K562 (cell line): ENCODE measurements at regions not wholly inside any gene's neighbourhood (a gene's known extent, or its start where the extent isn't known, plus 50 kb on each side); places are given as distances from the start of the nearest gene placed in this dataset.

Experiments used
- ATAC-seq: fragments of 200-7000 bp; cut with Tn5 transposase; 3 replicates; pipeline ENCODE4 v1.9.1; 2020; ENCODE audit warnings: moderate library complexity
- BruUV-seq: library from RNA; stranded (reverse); fragments of 400-500 nt; replicated peaks from 2 replicates; lab custom pipeline; 2021; lab: Mats Ljungman, UMichigan
- CTCF ChIA-PET: fragments of 300-600 bp; formaldehyde crosslinking; extraction: SDS; loops from one replicate; lab custom pipeline; 2021; ENCODE audit warnings: low intra/inter-chr PET ratio; lab: Yijun Ruan, JAX
- POLR2A ChIA-PET: fragments of 300-600, 350-650 bp; sonication (Branson Sonifier 250); formaldehyde crosslinking; extraction: SDS; loops from one replicate; lab custom pipeline; 2021; ENCODE audit warnings: antibody characterized with exemption, inconsistent platforms; lab: Yijun Ruan, JAX
- DNase-seq, 4 experiments: peaks; one replicate each; pipeline versions ENCODE4 v3.0.0 to v3.0.0-alpha.2; 2011 to 2018; ENCODE audit warnings: low spot score in 3 of 4, mixed read lengths in 3 of 4; ENCODE audit errors: extremely low read depth in 1 of 4
- FAIRE-seq: peaks from 2 replicates; lab custom pipeline; 2011; peaks lifted over from hg19 to GRCh38; lab: Jason Lieb, UNC
- H2AFZ ChIP-seq: 2 replicates; pipeline ENCODE4 v1.6.0; 2011; ENCODE audit warnings: low read depth, low read length, control low read depth, inconsistent platforms
- H3K27ac ChIP-seq: fragments of 200-600 bp; 3 replicates; pipeline ENCODE4 v1.8.0; 2011; ENCODE audit warnings: low read depth, mild to moderate bottlenecking, control low read depth, inconsistent platforms, low read length, moderate library complexity, mixed read lengths; ENCODE audit errors: extremely low read depth
- H3K27me3 ChIP-seq, 2 experiments: fragments of 300-600 bp in 1 of 2; 2 replicates in 1 of 2; 3 replicates in 1 of 2; pipeline versions ENCODE4 v1.6.0 to v1.8.0; 2011; ENCODE audit warnings: inconsistent platforms in 2 of 2, low read length in 2 of 2, mild to moderate bottlenecking in 1 of 2, mixed read lengths in 1 of 2, moderate library complexity in 1 of 2; ENCODE audit not compliant: control insufficient read depth in 2 of 2, insufficient read depth in 2 of 2
- H3K36me3 ChIP-seq: fragments of 300-600 bp; 3 replicates; pipeline ENCODE4 v1.8.0; 2011; ENCODE audit warnings: mild to moderate bottlenecking, low read length, inconsistent platforms; ENCODE audit not compliant: control insufficient read depth, insufficient read depth
- H3K4me1 ChIP-seq, 2 experiments: fragments of 200-600 bp in 1 of 2; replicated peaks in 1 of 2; 2 replicates in 1 of 2; 3 replicates in 1 of 2; pipeline versions ENCODE4 v1.5.1 to v1.8.0; 2011; ENCODE audit warnings: inconsistent platforms in 2 of 2, low read length in 2 of 2, mild to moderate bottlenecking in 1 of 2, mixed read lengths in 1 of 2, moderate library complexity in 1 of 2; ENCODE audit not compliant: control insufficient read depth in 2 of 2, insufficient read depth in 2 of 2
- H3K4me2 ChIP-seq: 2 replicates; pipeline ENCODE4 v1.6.1; 2011; ENCODE audit warnings: low read length, control low read depth, inconsistent platforms, mixed read lengths; ENCODE audit not compliant: insufficient read depth
- H3K4me3 ChIP-seq: fragments of 200-600 bp; sonication (generic), shearing (Covaris generic); 2 replicates; pipeline ENCODE4 v1.5.1; 2016; ENCODE audit warnings: control low read depth, inconsistent platforms
- H3K79me2 ChIP-seq: fragments of 200-600 bp; 3 replicates; pipeline ENCODE4 v1.8.0; 2011; ENCODE audit warnings: low read length, inconsistent platforms; ENCODE audit not compliant: control insufficient read depth, insufficient read depth
- H3K9ac ChIP-seq, 2 experiments: 2 replicates each; pipeline versions ENCODE4 v1.6.0 to v1.6.1; 2011; ENCODE audit warnings: low read depth in 2 of 2, low read length in 2 of 2, control low read depth in 1 of 2, inconsistent platforms in 1 of 2, mild to moderate bottlenecking in 1 of 2, mixed read lengths in 1 of 2; ENCODE audit not compliant: insufficient read depth in 1 of 2
- H3K9me1 ChIP-seq: one replicate; pipeline ENCODE4 v1.6.0; 2011; ENCODE audit warnings: inconsistent platforms, mild to moderate bottlenecking, low read length, moderate library complexity; ENCODE audit not compliant: control insufficient read depth, insufficient read depth
- H3K9me3 ChIP-seq: replicated peaks from 2 replicates; pipeline ENCODE4 v1.5.1; 2011; ENCODE audit warnings: low read depth, low read length, inconsistent platforms; ENCODE audit not compliant: control insufficient read depth, insufficient read depth
- H4K20me1 ChIP-seq: replicated peaks from 2 replicates; pipeline ENCODE4 v1.6.1; 2011; ENCODE audit warnings: low read length, inconsistent platforms, mixed read lengths; ENCODE audit not compliant: control insufficient read depth, insufficient read depth
- HDGF ChIP-seq: fragments of 450-650 bp; IDR thresholded peaks from 2 replicates; pipeline ENCODE4 v1.6.1; 2016
- NEUROD1 ChIP-seq: fragments of 150-350 bp; IDR thresholded peaks from 2 replicates; pipeline ENCODE4 v1.6.1; 2014; ENCODE audit warnings: borderline replicate concordance, low read length, low read depth; ENCODE audit not compliant: partially characterized antibody
- POLR3A ChIP-seq: IDR thresholded peaks from 2 replicates; pipeline ENCODE4 v1.6.1; 2011; ENCODE audit warnings: borderline replicate concordance, mild to moderate bottlenecking, moderate library complexity; ENCODE audit not compliant: insufficient read length, insufficient read depth; ENCODE audit errors: extremely low read depth
- PTRF ChIP-seq: fragments of 450-650 bp; IDR thresholded peaks from 2 replicates; pipeline ENCODE4 v1.6.1; 2016; ENCODE audit warnings: mild to moderate bottlenecking, missing genetic modification characterization, missing compliant biosample characterization
- RFX1 ChIP-seq: fragments of 450-650 bp; IDR thresholded peaks from 2 replicates; pipeline ENCODE4 v1.6.1; 2016; ENCODE audit warnings: mild to moderate bottlenecking, moderate library complexity
- SAP30 ChIP-seq: fragments of 200-600 bp; sonication (generic); IDR thresholded peaks from 2 replicates; pipeline ENCODE4 v1.6.1; 2012; ENCODE audit warnings: borderline replicate concordance, low read depth, mild to moderate bottlenecking, moderate library complexity, low read length, control low read depth, inconsistent platforms; ENCODE audit not compliant: insufficient read depth, poor library complexity, severe bottlenecking
- SMAD2 ChIP-seq: fragments of 150-350 bp; IDR thresholded peaks from 2 replicates; pipeline ENCODE4 v1.6.1; 2014; ENCODE audit warnings: low read depth, mild to moderate bottlenecking, low read length
- USF2 ChIP-seq: sonication (generic); formaldehyde crosslinking; IDR thresholded peaks from 2 replicates; pipeline ENCODE4 v1.5.0; 2020; ENCODE audit warnings: missing genetic modification reagents
- ZNF408 ChIP-seq: fragments of 250-450 bp; sonication (Bioruptor Pico); IDR thresholded peaks from 2 replicates; pipeline ENCODE4 v1.4.0; 2020; ENCODE audit warnings: low read depth, mild to moderate bottlenecking, moderate library complexity
- ZNF507 ChIP-seq: conservative IDR thresholded peaks from 2 replicates; pipeline ENCODE4 v1.6.1; 2017; ENCODE audit warnings: missing genetic modification characterization, missing compliant biosample characterization
- WGBS: fragments of 100-300 bp; shearing (Covaris generic); methylation state at CpG from one replicate; pipeline ENCODE4 v1.1.6; 2016; ENCODE audit warnings: low coverage, mixed read lengths; ENCODE audit not compliant: insufficient coverage; ENCODE audit errors: missing lambda C conversion rate; 5-methylcytosine and 5-hydroxymethylcytosine counted together
- in situ Hi-C: fragments of 300-500 bp; cut with MboI; formaldehyde crosslinking; loops from 4 replicates; pipeline ENCODE4 v1.15.0; 2018; ENCODE audit warnings: inconsistent platforms, mixed read lengths
- intact Hi-C: fragments of 100-400 bp; cut with micrococcal nuclease; formaldehyde crosslinking; loops from 2 replicates; pipeline ENCODE4 v1.14.2; 2022
- TF ChIP-seq, protein P1 (sequence below): fragments of 450-650 bp; formaldehyde crosslinking; IDR thresholded peaks from 2 replicates; pipeline ENCODE4 v1.4.0; 2020; ENCODE audit warnings: mild to moderate bottlenecking, mixed read lengths
- TF ChIP-seq, protein P2 (sequence below): fragments of 450-650 bp; IDR thresholded peaks from 2 replicates; pipeline ENCODE4 v1.6.1; 2014; ENCODE audit warnings: low read depth, mild to moderate bottlenecking, moderate library complexity, borderline replicate concordance

GRCh38 chr1:221175249-221175648 is 296.0 kb downstream of the HLX start:
- H4K20me1 ChIP-seq = no peaks in the 10 kb centered on the region
- H2AFZ ChIP-seq = no peak overlapping the region
- no peak for DNase-seq
- no peaks in the 10 kb centered on the region; the same call in 1 of the 2 replicates for H3K9me3 ChIP-seq
- POLR2A ChIA-PET = no interaction called here
- no peak overlapping the region for H3K27ac ChIP-seq
- no peaks in the 10 kb centered on the region for H3K4me1 ChIP-seq
- H3K79me2 ChIP-seq = no peaks in the 10 kb centered on the region
- no peaks in the 10 kb centered on the region for H3K9me1 ChIP-seq
- no peak overlapping the region for H3K4me2 ChIP-seq
- intact Hi-C loops (no loop called here), in situ Hi-C loops (no loop called here)
- H3K36me3 ChIP-seq = no peaks in the 10 kb centered on the region
- no TSS peak for BruUV-seq
- CTCF ChIA-PET = no interaction called here
- no peaks in the 10 kb centered on the region for H3K27me3 ChIP-seq
- no peak for FAIRE-seq
- no peak for ATAC-seq
- no peak overlapping the region for H3K4me3 ChIP-seq
- TF ChIP-seq USF2 (CRISPR knock-in tag) = peak; percentile 44
- no peak for TF ChIP-seq SAP30
- TF ChIP-seq, all 486 proteins: peak for 1
- 5% methylated on average over 2 of the region's 2 CpGs for WGBS
- no peak overlapping the region for H3K9ac ChIP-seq

DNA sequence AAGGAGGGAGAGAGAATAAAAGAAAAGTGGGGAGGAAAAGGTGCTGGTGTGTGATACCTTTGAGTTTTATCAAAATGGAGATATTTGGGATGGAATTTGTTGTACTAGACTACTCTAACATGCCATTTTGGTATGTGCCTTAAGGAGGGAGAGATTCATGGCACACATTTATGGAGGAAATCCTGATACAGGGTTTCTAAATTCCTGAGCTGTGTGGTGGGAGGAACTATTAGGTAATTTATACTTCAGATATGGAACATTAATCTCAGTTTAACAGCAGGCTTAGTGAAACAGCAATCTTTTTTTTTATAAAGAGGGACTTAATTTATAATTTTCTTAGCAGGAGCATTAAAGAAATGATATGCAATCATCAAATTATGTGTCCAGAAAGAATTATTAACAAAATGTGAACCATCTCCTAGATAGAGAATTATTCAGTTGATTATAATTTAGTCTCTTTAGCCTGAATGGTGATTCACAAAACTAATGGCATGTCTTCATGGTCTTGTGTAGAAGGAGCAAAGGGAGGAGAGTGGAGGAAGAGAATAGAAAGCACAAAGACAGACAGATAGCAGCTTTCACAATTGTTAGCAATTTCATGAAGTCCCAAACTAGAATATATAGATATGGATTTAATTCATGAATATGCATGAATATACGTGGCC is 301.6 kb downstream of the HLX start:
- intact Hi-C loops (no loop called here), in situ Hi-C loops (no loop called here)
- ChIA-PET POLR2A (no interaction called here), CTCF (no interaction called here)
- no peaks in the 10 kb centered on the region for H3K79me2 ChIP-seq
- H3K36me3 ChIP-seq = no peaks in the 10 kb centered on the region
- no TSS peak for BruUV-seq
- no peak for DNase-seq
- WGBS = 8% methylated on average over 1 of the region's 1 CpG
- H3K4me3 ChIP-seq = no peak overlapping the region
- FAIRE-seq = no peak
- no peaks in the 10 kb centered on the region for H4K20me1 ChIP-seq
- no peak overlapping the region for H2AFZ ChIP-seq
- no peak for ATAC-seq
- no peaks in the 10 kb centered on the region for H3K9me1 ChIP-seq
- no peak overlapping the region for H3K4me2 ChIP-seq
- no peak overlapping the region for H3K9ac ChIP-seq
- H3K4me1 ChIP-seq = no peaks in the 10 kb centered on the region; a peak in 1 of 5 replicates
- no peaks in the 10 kb centered on the region for H3K27me3 ChIP-seq
- no peaks in the 10 kb centered on the region for H3K9me3 ChIP-seq
- H3K27ac ChIP-seq = no peak overlapping the region
- TF ChIP-seq HDGF (no peak), PTRF (tag) (no peak), NEUROD1 (no peak), ZNF507 (tag) (no peak), SMAD2 (no peak), ZNF408 (CRISPR knock-in tag) (no peak), POLR3A (no peak), RFX1 (no peak)
- TF ChIP-seq, protein P1, sequence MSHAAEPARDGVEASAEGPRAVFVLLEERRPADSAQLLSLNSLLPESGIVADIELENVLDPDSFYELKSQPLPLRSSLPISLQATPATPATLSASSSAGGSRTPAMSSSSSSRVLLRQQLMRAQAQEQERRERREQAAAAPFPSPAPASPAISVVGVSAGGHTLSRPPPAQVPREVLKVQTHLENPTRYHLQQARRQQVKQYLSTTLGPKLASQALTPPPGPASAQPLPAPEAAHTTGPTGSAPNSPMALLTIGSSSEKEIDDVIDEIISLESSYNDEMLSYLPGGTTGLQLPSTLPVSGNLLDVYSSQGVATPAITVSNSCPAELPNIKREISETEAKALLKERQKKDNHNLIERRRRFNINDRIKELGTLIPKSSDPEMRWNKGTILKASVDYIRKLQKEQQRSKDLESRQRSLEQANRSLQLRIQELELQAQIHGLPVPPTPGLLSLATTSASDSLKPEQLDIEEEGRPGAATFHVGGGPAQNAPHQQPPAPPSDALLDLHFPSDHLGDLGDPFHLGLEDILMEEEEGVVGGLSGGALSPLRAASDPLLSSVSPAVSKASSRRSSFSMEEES (CRISPR knock-in tag) = no peak
- TF ChIP-seq, protein P2, sequence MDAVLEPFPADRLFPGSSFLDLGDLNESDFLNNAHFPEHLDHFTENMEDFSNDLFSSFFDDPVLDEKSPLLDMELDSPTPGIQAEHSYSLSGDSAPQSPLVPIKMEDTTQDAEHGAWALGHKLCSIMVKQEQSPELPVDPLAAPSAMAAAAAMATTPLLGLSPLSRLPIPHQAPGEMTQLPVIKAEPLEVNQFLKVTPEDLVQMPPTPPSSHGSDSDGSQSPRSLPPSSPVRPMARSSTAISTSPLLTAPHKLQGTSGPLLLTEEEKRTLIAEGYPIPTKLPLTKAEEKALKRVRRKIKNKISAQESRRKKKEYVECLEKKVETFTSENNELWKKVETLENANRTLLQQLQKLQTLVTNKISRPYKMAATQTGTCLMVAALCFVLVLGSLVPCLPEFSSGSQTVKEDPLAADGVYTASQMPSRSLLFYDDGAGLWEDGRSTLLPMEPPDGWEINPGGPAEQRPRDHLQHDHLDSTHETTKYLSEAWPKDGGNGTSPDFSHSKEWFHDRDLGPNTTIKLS = no peak
